Pons (tissue), 1 donor: ENCODE measurements at regions not wholly inside any gene's neighbourhood (a gene's known extent, or its start where the extent isn't known, plus 50 kb on each side); places are given as distances from the start of the nearest gene placed in this dataset.

ENCODE experiments used
- DNase-seq: peaks from one replicate; pipeline ENCODE4 v3.0.0-alpha.2; 2016; ENCODE audit warnings: low spot score

DNA sequence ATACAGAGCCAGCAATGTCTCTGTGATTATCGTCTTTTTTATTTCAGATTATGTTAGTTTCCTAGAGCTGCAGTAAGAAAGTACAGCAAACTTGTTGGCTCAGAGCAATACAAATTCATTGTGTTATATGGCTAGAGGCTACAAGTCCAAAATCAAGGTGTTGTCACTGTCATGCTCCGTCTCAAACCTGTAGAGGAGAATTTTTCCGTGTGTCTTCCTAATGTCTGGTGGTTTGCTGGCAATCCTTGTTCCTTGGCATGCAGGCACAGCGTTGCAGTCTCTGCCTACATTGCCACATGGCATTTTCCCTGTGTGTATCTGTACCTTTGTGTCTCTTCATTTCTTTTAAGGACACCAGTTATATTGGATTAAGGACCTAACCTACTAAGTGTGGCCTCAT, 244.4 kb downstream of the LRRIQ3 start:
- no peak for DNase-seq

GRCh38 chr1:73953186-73953585, 244.8 kb downstream of the LRRIQ3 start:
- DNase-seq: no peak

DNA sequence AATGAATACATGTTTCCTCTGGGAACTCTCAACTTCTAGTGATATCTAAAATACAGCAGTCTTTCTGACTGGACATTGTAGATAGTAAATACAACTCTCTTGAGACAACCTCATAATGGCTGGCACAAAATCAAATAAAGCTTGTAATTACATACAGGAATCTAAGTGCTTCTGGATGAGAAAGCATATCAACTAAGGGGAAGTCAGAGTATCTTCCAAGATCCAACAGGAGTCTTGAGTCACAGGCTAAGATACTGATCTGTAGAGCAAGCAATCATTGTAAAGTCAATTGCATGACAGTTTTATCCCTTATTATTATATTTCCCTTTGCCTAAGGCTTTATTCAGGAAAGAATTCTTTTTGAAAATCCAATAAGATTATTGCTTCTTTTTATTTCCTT, 249.9 kb downstream of the LRRIQ3 start:
- no peak for DNase-seq

- no peak for DNase-seq
Observed at GRCh38 chr1:73947009-73947408, 251.0 kb downstream of the LRRIQ3 start.

DNA sequence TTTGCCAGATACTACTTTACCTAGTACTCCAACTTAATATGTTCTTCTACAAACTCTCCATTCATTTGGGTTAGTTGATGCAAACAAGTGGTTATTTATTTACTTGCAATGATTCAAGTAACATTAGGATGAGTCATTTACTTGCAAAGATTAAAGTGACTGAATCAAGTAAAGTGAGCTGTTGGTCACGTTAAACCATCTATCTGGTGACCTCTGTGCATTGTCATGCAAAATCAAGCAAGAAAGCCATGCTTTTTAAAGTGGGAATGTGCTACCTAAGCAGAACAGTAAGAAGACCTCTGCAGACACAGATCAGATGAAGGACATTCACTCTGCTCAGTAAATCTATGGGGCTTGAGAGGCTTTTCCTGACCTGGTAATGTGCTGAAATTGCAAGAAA, 254.7 kb downstream of the LRRIQ3 start:
- no peak for DNase-seq

GRCh38 chr1:73930293-73930692, 267.7 kb downstream of the LRRIQ3 start:
- DNase-seq: no peak

DNA sequence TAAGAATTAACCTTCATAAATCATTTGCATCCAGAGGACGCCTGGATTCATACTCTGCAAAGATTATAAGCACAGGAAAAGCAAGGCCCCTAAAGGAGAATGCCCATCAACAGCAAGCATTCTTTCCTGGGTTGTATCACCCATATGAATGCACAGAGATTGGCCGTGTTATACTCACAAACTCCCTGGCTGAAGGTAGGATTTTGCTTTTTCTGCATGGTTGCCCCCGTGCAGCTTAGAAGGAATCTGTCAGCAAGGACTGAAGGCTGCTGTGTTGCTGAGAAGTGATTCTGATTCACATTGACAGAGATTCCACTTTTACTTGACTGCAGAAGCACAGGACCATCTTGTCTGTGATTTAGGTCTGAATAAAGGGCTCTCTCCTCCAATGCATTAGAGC, 283.0 kb downstream of the LRRIQ3 start:
- DNase-seq: no peak

DNA sequence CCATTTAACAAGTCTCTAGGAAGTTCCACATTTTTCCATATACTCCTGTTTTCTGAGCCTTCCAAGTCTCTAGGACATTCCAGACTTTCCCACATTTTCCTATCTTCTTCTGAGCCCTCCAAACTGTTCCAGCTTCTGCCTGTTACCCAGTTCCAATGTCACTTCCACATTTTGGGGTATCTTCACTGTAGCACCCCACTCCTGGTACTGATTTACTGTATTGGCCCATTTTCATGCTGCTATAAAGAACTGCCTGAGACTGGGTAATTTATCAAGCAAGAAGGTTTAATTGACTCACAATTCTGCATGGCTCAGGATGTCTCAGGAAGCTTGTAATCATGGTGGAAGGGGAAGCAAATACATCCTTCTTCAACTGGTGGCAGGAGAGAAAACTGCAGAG, 285.0 kb downstream of the LRRIQ3 start:
- DNase-seq: no peak

- no peak for DNase-seq
Observed at GRCh38 chr1:73911849-73912248, 286.1 kb downstream of the LRRIQ3 start.

GRCh38 chr1:73910466-73910865, 287.5 kb downstream of the LRRIQ3 start:
- DNase-seq: no peak

- no peak for DNase-seq
Observed at GRCh38 chr1:73910062-73910461, 287.9 kb downstream of the LRRIQ3 start.

GRCh38 chr1:73909043-73909562, 288.9 kb downstream of the LRRIQ3 start:
- DNase-seq: no peak

DNA sequence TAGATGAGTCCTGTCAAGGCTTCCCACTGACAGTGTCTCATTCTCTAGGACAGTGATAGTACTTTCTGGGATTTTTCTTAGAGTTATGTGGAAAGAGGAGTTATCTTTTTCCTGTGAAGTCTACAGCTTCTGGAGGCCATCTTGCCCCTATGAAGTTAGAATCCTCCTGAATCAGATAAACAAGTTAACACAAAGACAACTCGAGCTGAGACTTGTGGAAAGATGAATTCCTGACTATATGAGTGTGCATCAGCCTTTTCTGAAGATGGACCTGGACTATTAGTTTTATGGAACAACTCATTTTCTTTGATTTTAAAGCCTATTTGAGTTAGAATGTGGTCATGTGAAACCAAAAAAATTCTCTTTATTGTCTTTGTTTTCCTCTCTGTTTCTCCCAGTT, 290.9 kb downstream of the LRRIQ3 start:
- DNase-seq: no peak

GRCh38 chr1:73903092-73903491, 294.9 kb downstream of the LRRIQ3 start:
- no peak for DNase-seq

DNA sequence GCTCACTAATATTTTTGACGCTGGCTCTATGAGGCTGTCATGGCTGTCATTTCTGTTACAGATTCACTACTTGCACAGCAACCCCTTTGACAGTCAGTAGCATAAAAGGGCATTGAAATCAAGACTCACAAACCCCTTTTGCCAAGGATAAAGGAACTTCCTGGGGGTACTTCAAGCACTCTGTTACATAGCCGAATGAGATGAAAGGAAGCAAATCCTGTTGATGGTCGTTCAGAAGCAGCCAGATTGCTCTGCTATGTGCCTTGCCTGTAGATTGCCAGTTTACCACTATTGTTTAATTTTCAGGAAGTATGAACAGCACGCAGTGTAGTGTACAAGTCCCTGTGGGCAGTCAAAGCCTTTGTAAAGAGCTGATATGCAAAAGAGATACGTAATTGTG, 296.2 kb downstream of the LRRIQ3 start:
- no peak for DNase-seq

GRCh38 chr1:73899311-73899710, 298.7 kb downstream of the LRRIQ3 start:
- DNase-seq: no peak

DNA sequence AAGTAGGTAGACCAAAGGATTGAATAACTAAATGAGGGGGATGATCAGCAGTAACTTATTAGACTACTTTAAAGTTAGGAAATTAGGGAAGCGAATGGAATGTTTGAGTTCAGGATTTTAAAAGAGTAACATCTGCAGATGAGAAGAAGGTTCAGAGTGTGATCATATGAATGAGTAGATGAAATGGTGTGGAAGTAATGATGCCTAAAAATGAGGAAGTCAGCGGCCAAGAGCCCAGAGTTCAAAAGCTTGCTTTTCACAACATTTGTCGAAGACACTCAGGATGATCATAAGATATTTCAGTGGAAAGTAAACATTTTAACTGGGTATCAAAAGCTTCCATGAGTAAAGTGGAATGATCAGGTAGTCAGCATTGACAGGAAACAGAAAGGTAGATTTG, 299.4 kb downstream of the LRRIQ3 start:
- DNase-seq: no peak

DNA sequence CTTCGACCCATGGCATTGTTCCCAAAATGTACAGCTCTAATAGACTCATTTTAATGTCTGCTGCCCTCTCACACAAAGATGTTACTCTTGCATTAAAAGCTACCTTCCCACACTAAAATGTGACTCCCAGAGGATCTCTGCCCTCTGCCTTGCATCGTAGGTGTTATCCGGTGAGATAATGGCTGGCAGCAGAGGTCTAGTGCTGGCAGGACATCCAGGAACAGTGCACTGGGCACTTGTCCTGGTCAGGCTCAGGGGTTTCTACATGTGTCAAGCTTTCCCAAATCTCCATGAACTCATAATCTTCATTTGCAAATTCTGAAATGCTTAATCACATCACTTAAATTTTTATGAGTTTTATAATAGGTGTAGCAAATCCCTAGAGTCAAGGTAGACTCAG, 310.6 kb downstream of the LRRIQ3 start:
- DNase-seq: no peak

DNA sequence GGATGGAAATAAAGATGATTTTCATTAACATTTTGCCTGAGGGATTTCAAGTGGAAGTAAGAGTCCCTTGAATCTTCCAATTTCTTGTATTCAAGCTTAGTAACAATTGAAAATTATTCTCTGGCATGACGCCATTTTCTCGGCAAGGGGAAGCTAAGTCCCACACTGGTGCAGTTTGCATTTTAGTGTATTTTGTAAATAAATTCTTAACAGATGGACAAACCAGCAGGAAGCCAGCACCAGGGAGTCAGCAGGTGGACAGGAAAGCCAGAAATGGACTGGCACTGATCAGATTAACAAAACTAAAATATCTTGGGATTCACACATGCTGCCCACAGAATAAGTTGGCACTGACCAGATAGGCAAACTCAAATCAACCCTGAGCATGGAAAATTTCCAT, 311.3 kb downstream of the LRRIQ3 start:
- DNase-seq: no peak

DNA sequence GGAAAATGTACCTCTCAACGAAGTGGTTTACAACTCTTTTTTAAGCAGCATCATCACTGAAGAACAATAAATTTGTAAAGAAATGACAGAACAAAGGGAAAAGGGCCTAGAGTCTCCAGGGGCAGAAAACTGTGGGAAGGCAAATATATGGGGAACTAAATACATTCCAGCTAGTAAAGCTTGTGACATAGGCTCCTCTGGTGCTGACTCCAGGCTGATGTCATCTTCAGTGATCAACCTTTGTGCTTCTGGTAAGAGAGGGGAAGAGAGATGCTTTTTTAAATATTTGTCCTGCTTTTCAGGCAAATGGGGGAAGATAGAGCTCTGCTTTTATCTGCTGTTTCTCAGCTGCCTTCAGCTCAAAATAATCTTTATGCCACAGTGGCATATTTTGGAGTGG, 323.2 kb downstream of the LRRIQ3 start:
- DNase-seq: no peak

GRCh38 chr1:73868810-73869336, 329.1 kb downstream of the LRRIQ3 start:
- no peak for DNase-seq

DNA sequence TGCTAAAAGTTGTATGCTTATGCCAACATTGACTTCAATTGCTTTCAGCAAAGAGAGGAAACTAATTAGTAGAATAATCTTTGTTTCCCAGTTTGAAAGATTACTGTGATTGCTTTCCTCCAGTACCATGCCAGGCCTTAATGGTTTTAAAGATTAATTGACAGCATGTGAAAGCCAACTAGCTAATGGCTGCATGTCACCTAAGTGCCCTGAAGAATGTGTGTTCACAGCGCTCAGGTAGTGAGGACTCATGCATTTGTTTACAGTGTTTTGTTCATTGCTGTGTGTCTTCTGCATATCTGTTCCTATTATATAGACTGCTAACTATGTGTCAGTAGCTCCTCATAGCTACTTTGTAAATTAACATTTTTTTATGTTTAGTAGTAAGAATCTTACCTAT, 335.6 kb downstream of the LRRIQ3 start:
- no peak for DNase-seq

- DNase-seq: no peak
Observed at GRCh38 chr1:73860421-73860950, 337.5 kb downstream of the LRRIQ3 start.

DNA sequence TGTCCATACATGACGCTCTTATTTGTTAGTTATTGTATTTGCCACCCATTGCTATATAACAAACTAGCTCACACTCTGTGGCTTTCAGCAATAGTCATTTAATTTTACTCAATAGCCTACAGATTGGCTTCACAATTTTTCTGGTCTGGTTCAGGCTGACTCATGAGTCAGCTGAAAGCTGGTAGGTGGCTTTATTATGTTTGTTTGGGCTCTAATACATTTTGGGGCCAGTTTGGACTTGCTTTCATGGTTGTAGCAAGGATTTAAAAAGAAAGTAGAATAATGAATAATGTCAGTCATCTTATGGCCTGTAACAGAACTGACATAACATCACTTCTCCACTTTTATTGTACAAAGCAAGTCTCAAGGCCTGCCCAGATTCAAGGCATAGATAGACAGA, 338.7 kb downstream of the LRRIQ3 start:
- DNase-seq: no peak

GRCh38 chr1:73854527-73854926, 343.4 kb downstream of the LRRIQ3 start:
- no peak for DNase-seq
